ENCODE measurements at regions not wholly inside any gene's neighbourhood (a gene's known extent, or its start where the extent isn't known, plus 50 kb on each side); places are given as distances from the start of the nearest gene placed in this dataset.
A peak's percentile ranks its signal among the peaks of the same experiment; 100 is the strongest.

- peak overlapping the region; percentile 99 for H3K27ac ChIP-seq (ENCODE audit: poor library complexity, severe bottlenecking)
- H3K4me1 ChIP-seq (ENCODE audit: insufficient read depth, poor library complexity, severe bottlenecking) = peaks cover 92% of the 10 kb centered on the region
- no peak for DNase-seq (ENCODE audit: low spot score)
Observed at GRCh38 chr9:21679432-21679831, 123.0 kb upstream of the MTAP start.

DNA sequence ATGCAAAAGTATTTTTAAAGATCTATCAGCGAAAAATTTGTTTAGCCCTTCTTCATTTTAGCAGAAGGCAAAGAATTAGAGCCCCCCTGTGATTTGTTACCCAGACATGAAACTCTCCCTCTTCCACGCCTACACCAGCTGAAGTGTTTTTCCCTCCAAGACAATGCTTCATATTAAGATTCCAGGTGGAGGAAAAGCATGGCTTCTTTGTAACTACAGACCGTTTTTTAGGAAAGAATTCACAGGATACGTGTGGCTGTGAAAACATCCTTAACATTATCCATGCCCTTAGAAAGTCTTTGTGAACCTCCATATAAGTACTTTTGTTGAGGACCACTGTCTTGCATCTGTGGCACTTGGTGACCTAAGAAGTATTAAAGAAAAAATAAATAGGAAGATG, 121.8 kb upstream of the MTAP start:
- H3K4me3 ChIP-seq (ENCODE audit: severe bottlenecking) = no peak overlapping the region
- DNase-seq (ENCODE audit: low spot score) = no peak
- no peaks in the 10 kb centered on the region for H3K9me3 ChIP-seq (ENCODE audit: severe bottlenecking)
- no peaks in the 10 kb centered on the region for H3K27me3 ChIP-seq (ENCODE audit: insufficient read depth, poor library complexity, severe bottlenecking)
- H3K36me3 ChIP-seq (ENCODE audit: low read depth) = no peaks in the 10 kb centered on the region; the same call in 1 of the 2 replicates
- TF ChIP-seq CTCF (IDR thresholded peaks at IDR 0.05; ENCODE audit: poor library complexity, severe bottlenecking) = no peak
- H3K4me1 ChIP-seq (ENCODE audit: insufficient read depth, poor library complexity, severe bottlenecking) = peaks cover 88% of the 10 kb centered on the region
- H3K27ac ChIP-seq (ENCODE audit: poor library complexity, severe bottlenecking) = peak overlapping the region; percentile 99
- ATAC-seq (ENCODE audit: low read depth) = no peak

More at GRCh38 chr9:21679432-21679831, 123.0 kb upstream of the MTAP start:
- no peaks in the 10 kb centered on the region for H3K27me3 ChIP-seq (ENCODE audit: insufficient read depth, poor library complexity, severe bottlenecking)
- ATAC-seq (ENCODE audit: low read depth) = no peak
- no peaks in the 10 kb centered on the region for H3K9me3 ChIP-seq (ENCODE audit: severe bottlenecking)
- no peak for TF ChIP-seq CTCF (IDR thresholded peaks at IDR 0.05; ENCODE audit: poor library complexity, severe bottlenecking)
- no peak overlapping the region for H3K4me3 ChIP-seq (ENCODE audit: severe bottlenecking)
- H3K36me3 ChIP-seq (ENCODE audit: low read depth) = no peaks in the 10 kb centered on the region; the same call in 1 of the 2 replicates

GRCh38 chr9:21681641-21682040, 120.8 kb upstream of the MTAP start:
- Histone ChIP-seq H3K4me3 (ENCODE audit: severe bottlenecking) (no peak overlapping the region), H3K36me3 (ENCODE audit: low read depth) (no peaks in the 10 kb centered on the region; the same call in 1 of the 2 replicates), H3K27me3 (ENCODE audit: insufficient read depth, poor library complexity, severe bottlenecking) (no peaks in the 10 kb centered on the region), H3K9me3 (ENCODE audit: severe bottlenecking) (no peaks in the 10 kb centered on the region), H3K27ac (ENCODE audit: poor library complexity, severe bottlenecking) (peak overlapping the region; percentile 99), H3K4me1 (ENCODE audit: insufficient read depth, poor library complexity, severe bottlenecking) (peaks cover 88% of the 10 kb centered on the region)
- DNase-seq (ENCODE audit: low spot score) (no peak), ATAC-seq (ENCODE audit: low read depth) (peak; percentile 29)
- TF ChIP-seq CTCF (IDR thresholded peaks at IDR 0.05; ENCODE audit: poor library complexity, severe bottlenecking) = no peak

DNA sequence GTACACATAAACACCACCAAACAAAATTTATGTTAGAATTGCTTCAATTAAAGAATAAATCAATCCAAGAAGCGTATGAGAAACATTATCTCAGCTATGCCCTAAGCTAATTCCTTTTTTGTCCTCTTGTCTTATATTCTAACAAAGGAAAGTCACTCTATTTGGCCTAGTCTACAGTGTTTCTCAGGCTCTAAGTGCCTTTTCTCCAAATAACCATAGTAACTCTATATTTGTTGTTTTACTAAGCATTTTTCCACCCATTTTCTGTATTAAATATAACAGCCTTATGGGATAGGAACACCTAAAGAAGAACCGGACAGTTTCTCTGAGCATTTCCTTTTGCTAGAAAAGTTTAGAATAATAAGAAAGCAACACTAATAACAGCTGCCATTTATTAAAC, 120.1 kb upstream of the MTAP start:
- no peak for TF ChIP-seq CTCF (IDR thresholded peaks at IDR 0.05; ENCODE audit: poor library complexity, severe bottlenecking)
- H3K9me3 ChIP-seq (ENCODE audit: severe bottlenecking) = no peaks in the 10 kb centered on the region
- H3K27ac ChIP-seq (ENCODE audit: poor library complexity, severe bottlenecking) = peak overlapping the region; percentile 99
- H3K27me3 ChIP-seq (ENCODE audit: insufficient read depth, poor library complexity, severe bottlenecking) = no peaks in the 10 kb centered on the region
- no peak overlapping the region for H3K4me3 ChIP-seq (ENCODE audit: severe bottlenecking)
- peaks cover 88% of the 10 kb centered on the region for H3K4me1 ChIP-seq (ENCODE audit: insufficient read depth, poor library complexity, severe bottlenecking)
- no peaks in the 10 kb centered on the region for H3K36me3 ChIP-seq (ENCODE audit: low read depth)
- ATAC-seq (ENCODE audit: low read depth) = no peak
- DNase-seq (ENCODE audit: low spot score) = no peak

DNA sequence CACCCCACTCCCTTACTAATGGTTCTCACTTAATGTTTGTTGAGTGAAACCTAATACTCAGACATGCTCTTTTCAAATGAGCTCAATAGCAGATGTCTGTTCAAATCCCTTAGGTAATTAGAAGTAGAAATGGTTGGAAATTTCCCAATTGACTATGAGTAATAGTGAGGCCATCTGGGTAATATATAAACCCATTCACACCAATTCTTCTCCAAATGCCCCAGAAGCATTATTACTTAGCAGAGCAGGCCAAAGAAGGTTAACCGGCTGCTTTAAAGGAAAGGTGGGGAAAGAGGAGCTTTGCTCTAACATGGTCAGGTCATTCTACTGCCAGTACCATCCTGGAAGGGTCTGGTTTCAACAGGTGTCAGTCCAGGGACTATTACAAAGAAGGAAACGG, 119.5 kb upstream of the MTAP start:
- H3K27ac ChIP-seq (ENCODE audit: poor library complexity, severe bottlenecking) = peak overlapping the region; percentile 99
- no peak for TF ChIP-seq CTCF (IDR thresholded peaks at IDR 0.05; ENCODE audit: poor library complexity, severe bottlenecking)

More for the DNA sequence above, 119.5 kb upstream of the MTAP start:
- H3K4me3 ChIP-seq (ENCODE audit: severe bottlenecking) = no peak overlapping the region
- H3K36me3 ChIP-seq (ENCODE audit: low read depth) = no peaks in the 10 kb centered on the region
- no peaks in the 10 kb centered on the region for H3K9me3 ChIP-seq (ENCODE audit: severe bottlenecking)
- H3K27me3 ChIP-seq (ENCODE audit: insufficient read depth, poor library complexity, severe bottlenecking) = no peaks in the 10 kb centered on the region
- H3K4me1 ChIP-seq (ENCODE audit: insufficient read depth, poor library complexity, severe bottlenecking) = peaks cover 90% of the 10 kb centered on the region
- ATAC-seq (ENCODE audit: low read depth) (peak; percentile 18), DNase-seq (ENCODE audit: low spot score) (no peak)
